Hepatocyte (in vitro differentiated cells): ENCODE measurements at regions not wholly inside any gene's neighbourhood (a gene's known extent, or its start where the extent isn't known, plus 50 kb on each side); places are given as distances from the start of the nearest gene placed in this dataset. TPM values are rescaled to one million over a fixed set of nuclear protein-coding genes. Genes with fewer than 3 reads are reported as not detected.

ENCODE experiments used
- DNase-seq: peaks from one replicate; pipeline ENCODE4 v3.0.0-alpha.2; 2016; ENCODE audit warnings: low spot score
- H2AFZ ChIP-seq: fragments of 200-600 bp; sonication (generic); 2 replicates; pipeline ENCODE4 v1.6.0; 2016; ENCODE audit warnings: antibody characterized with exemption, mild to moderate bottlenecking
- H3K27ac ChIP-seq: fragments of 200-600 bp; sonication (generic); 2 replicates; pipeline ENCODE4 v1.5.1; 2016; ENCODE audit warnings: mild to moderate bottlenecking
- H3K27me3 ChIP-seq: fragments of 200-600 bp; sonication (generic); 2 replicates; pipeline ENCODE4 v1.6.1; 2016
- H3K36me3 ChIP-seq: fragments of 200-600 bp; sonication (generic); replicated peaks from 2 replicates; pipeline ENCODE4 v1.5.1; 2016; ENCODE audit warnings: low read depth; ENCODE audit not compliant: insufficient read depth
- H3K4me1 ChIP-seq: fragments of 200-600 bp; sonication (generic); 2 replicates; pipeline ENCODE4 v1.5.1; 2016; ENCODE audit warnings: mild to moderate bottlenecking, moderate library complexity; ENCODE audit not compliant: insufficient read depth
- H3K4me2 ChIP-seq: fragments of 200-600 bp; sonication (generic); 2 replicates; pipeline ENCODE4 v1.6.0; 2016
- H3K4me3 ChIP-seq: fragments of 200-600 bp; sonication (generic); 2 replicates; pipeline ENCODE4 v1.5.1; 2016; ENCODE audit warnings: mild to moderate bottlenecking
- H3K79me2 ChIP-seq: fragments of 200-600 bp; sonication (generic); 2 replicates; pipeline ENCODE4 v1.6.0; 2017; ENCODE audit warnings: mild to moderate bottlenecking
- H3K9me2 ChIP-seq: fragments of 200-600 bp; sonication (generic); replicated peaks from 2 replicates; pipeline ENCODE4 v1.6.0; 2017; ENCODE audit warnings: mild to moderate bottlenecking; ENCODE audit not compliant: insufficient read depth
- H3K9me3 ChIP-seq: fragments of 200-600 bp; sonication (generic); 2 replicates; pipeline ENCODE4 v1.5.1; 2016; ENCODE audit warnings: low read depth, mild to moderate bottlenecking
- H4K20me1 ChIP-seq: fragments of 200-600 bp; sonication (generic); 2 replicates; pipeline ENCODE4 v1.6.0; 2016; ENCODE audit warnings: mild to moderate bottlenecking; ENCODE audit not compliant: insufficient read depth, poor library complexity, severe bottlenecking
- EZH2 ChIP-seq: fragments of 200-600 bp; sonication (generic); IDR thresholded peaks from 2 replicates; pipeline ENCODE4 v1.6.1; 2016; ENCODE audit warnings: antibody characterized with exemption, mild to moderate bottlenecking, borderline replicate concordance
- EZH2phosphoT487 ChIP-seq: fragments of 200-600 bp; sonication (generic); IDR thresholded peaks from one replicate; pipeline ENCODE4 v1.6.1; 2018; ENCODE audit warnings: antibody characterized with exemption, mild to moderate bottlenecking, low read depth, moderate library complexity; ENCODE audit not compliant: unreplicated experiment, severe bottlenecking
- WGBS: methylation state at CpG from one replicate; pipeline ENCODE4 v1.1.6; 2016; ENCODE audit warnings: low lambda C conversion rate; ENCODE audit errors: missing lambda C conversion rate; 5-methylcytosine and 5-hydroxymethylcytosine counted together
- microRNA-seq: library from miRNA; unstranded; fragments of <30 nt; microRNA quantifications from one replicate; pipeline ENCODE4, GENCODE V29; 2017
- small RNA-seq: library from RNA; depleted of rRNA; stranded (forward); fragments of <200 nt; gene quantifications from one replicate; pipeline ENCODE3, GENCODE V24; 2014
- TF ChIP-seq, protein P1 (sequence below): fragments of 200-600 bp; sonication (generic); IDR thresholded peaks from 2 replicates; pipeline ENCODE4 v1.5.1; 2016; ENCODE audit warnings: antibody characterized with exemption, mild to moderate bottlenecking; ENCODE audit not compliant: poor library complexity

DNA sequence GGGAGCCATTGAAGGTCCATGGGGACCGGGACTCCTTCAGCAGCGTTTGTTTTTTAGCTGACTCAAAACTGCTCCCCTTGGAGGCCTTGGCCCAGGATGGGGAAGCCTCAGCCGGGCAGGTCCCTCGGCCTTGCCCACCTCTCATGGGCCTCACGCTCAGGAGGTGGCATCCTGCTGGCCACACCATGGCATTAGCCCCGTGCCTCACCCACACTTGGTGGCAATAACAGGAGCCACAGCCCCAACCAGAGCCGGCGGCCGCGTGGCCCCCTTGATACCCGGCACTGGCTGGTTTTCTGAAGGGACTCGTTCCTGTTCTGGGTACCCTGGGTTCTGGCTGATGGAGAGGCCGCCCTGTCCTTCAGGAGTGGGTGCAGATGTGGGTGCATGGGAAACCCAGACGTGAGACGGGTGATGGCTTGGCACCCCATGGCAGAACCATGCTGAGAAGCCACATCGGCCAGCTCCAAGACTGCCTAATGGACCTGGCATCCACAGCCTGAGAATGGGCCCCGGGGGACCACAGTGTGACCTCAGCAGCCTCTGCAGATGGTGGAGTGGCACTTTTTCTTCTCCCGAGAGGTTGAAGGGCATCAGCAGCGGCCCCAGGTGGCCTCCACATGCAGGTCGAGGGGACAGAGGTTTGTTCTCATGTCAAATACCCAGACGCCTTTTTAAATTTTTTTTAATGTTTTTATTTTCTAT lies 49.8 kb upstream of the PPARA start:
- TF ChIP-seq, protein P1, sequence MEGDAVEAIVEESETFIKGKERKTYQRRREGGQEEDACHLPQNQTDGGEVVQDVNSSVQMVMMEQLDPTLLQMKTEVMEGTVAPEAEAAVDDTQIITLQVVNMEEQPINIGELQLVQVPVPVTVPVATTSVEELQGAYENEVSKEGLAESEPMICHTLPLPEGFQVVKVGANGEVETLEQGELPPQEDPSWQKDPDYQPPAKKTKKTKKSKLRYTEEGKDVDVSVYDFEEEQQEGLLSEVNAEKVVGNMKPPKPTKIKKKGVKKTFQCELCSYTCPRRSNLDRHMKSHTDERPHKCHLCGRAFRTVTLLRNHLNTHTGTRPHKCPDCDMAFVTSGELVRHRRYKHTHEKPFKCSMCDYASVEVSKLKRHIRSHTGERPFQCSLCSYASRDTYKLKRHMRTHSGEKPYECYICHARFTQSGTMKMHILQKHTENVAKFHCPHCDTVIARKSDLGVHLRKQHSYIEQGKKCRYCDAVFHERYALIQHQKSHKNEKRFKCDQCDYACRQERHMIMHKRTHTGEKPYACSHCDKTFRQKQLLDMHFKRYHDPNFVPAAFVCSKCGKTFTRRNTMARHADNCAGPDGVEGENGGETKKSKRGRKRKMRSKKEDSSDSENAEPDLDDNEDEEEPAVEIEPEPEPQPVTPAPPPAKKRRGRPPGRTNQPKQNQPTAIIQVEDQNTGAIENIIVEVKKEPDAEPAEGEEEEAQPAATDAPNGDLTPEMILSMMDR: no peak
- TF ChIP-seq EZH2phosphoT487 (no peak), EZH2 (no peak)
- Histone ChIP-seq H3K79me2 (no peaks in the 10 kb centered on the region), H3K4me3 (no peak overlapping the region), H2AFZ (no peak overlapping the region), H3K4me1 (peaks cover 7% of the 10 kb centered on the region), H3K9me2 (no peaks in the 10 kb centered on the region), H3K27me3 (no peaks in the 10 kb centered on the region), H3K9me3 (no peaks in the 10 kb centered on the region), H3K36me3 (no peaks in the 10 kb centered on the region), H3K4me2 (no peak overlapping the region), H3K27ac (no peak overlapping the region), H4K20me1 (no peaks in the 10 kb centered on the region)
- DNase-seq: no peak
- WGBS: 94% methylated on average over 21 of the region's 21 CpGs

Small RNA genes lying in the stretch of these regions (microRNA-seq; reads per million reads assigned to microRNA genes)
- 1.3 reads per million for gene MIR3619

Small RNA genes lying in the stretch of these regions (small RNA-seq; reads per million reads assigned to genes)
- gene MIR3619: not detected
